ENCODE measurements at regions not wholly inside any gene's neighbourhood (a gene's known extent, or its start where the extent isn't known, plus 50 kb on each side); places are given as distances from the start of the nearest gene placed in this dataset.

GRCh38 chr11:128021349-128022006 lies 565.9 kb downstream of the ETS1 start:
- TF ChIP-seq RXRA (IDR thresholded peaks at IDR 0.05; ENCODE audit: borderline replicate concordance, low read depth) (no peak), RAD21 (IDR thresholded peaks at IDR 0.05; ENCODE audit: low read length) (peak; percentile 89), USF2 (IDR thresholded peaks at IDR 0.05; ENCODE audit: borderline replicate concordance, low read depth, low read length) (no peak), SMC3 (IDR thresholded peaks at IDR 0.05; ENCODE audit: low read depth, low read length) (peak; percentile 66), POLR2AphosphoS5 (IDR thresholded peaks at IDR 0.05; ENCODE audit: low read depth, low read length) (no peak), EP300 (IDR thresholded peaks at IDR 0.05; ENCODE audit: borderline replicate concordance in 1 of 2, low read depth in 1 of 2, low read length in 1 of 2) (no peak), TEAD4 (IDR thresholded peaks at IDR 0.05; ENCODE audit: borderline replicate concordance, insufficient read depth) (no peak), GATA2 (CRISPR knock-in tag; IDR thresholded peaks at IDR 0.05) (no peak), JUND (IDR thresholded peaks at IDR 0.05) (no peak), ELF1 (IDR thresholded peaks at IDR 0.05) (no peak), YY1 (IDR thresholded peaks at IDR 0.05; ENCODE audit: low read depth) (no peak)
- TF ChIP-seq, protein P1, sequence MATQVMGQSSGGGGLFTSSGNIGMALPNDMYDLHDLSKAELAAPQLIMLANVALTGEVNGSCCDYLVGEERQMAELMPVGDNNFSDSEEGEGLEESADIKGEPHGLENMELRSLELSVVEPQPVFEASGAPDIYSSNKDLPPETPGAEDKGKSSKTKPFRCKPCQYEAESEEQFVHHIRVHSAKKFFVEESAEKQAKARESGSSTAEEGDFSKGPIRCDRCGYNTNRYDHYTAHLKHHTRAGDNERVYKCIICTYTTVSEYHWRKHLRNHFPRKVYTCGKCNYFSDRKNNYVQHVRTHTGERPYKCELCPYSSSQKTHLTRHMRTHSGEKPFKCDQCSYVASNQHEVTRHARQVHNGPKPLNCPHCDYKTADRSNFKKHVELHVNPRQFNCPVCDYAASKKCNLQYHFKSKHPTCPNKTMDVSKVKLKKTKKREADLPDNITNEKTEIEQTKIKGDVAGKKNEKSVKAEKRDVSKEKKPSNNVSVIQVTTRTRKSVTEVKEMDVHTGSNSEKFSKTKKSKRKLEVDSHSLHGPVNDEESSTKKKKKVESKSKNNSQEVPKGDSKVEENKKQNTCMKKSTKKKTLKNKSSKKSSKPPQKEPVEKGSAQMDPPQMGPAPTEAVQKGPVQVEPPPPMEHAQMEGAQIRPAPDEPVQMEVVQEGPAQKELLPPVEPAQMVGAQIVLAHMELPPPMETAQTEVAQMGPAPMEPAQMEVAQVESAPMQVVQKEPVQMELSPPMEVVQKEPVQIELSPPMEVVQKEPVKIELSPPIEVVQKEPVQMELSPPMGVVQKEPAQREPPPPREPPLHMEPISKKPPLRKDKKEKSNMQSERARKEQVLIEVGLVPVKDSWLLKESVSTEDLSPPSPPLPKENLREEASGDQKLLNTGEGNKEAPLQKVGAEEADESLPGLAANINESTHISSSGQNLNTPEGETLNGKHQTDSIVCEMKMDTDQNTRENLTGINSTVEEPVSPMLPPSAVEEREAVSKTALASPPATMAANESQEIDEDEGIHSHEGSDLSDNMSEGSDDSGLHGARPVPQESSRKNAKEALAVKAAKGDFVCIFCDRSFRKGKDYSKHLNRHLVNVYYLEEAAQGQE (IDR thresholded peaks at IDR 0.05; ENCODE audit: low read depth, low read length), result no peak
- TF ChIP-seq, protein P2, sequence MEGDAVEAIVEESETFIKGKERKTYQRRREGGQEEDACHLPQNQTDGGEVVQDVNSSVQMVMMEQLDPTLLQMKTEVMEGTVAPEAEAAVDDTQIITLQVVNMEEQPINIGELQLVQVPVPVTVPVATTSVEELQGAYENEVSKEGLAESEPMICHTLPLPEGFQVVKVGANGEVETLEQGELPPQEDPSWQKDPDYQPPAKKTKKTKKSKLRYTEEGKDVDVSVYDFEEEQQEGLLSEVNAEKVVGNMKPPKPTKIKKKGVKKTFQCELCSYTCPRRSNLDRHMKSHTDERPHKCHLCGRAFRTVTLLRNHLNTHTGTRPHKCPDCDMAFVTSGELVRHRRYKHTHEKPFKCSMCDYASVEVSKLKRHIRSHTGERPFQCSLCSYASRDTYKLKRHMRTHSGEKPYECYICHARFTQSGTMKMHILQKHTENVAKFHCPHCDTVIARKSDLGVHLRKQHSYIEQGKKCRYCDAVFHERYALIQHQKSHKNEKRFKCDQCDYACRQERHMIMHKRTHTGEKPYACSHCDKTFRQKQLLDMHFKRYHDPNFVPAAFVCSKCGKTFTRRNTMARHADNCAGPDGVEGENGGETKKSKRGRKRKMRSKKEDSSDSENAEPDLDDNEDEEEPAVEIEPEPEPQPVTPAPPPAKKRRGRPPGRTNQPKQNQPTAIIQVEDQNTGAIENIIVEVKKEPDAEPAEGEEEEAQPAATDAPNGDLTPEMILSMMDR (IDR thresholded peaks at IDR 0.05), result peak; percentile 51
- TF ChIP-seq, protein P3, sequence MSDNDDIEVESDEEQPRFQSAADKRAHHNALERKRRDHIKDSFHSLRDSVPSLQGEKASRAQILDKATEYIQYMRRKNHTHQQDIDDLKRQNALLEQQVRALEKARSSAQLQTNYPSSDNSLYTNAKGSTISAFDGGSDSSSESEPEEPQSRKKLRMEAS (IDR thresholded peaks at IDR 0.05; ENCODE audit: low read depth), result no peak

Data from SK-N-SH (cell line).